ENCODE measurements at regions not wholly inside any gene's neighbourhood (a gene's known extent, or its start where the extent isn't known, plus 50 kb on each side); places are given as distances from the start of the nearest gene placed in this dataset.
"Not testable (repeated sequence)": the region's sequence is repeated elsewhere in the genome, so short reads cannot be mapped to it uniquely, and the experiment has no call there.

DNA sequence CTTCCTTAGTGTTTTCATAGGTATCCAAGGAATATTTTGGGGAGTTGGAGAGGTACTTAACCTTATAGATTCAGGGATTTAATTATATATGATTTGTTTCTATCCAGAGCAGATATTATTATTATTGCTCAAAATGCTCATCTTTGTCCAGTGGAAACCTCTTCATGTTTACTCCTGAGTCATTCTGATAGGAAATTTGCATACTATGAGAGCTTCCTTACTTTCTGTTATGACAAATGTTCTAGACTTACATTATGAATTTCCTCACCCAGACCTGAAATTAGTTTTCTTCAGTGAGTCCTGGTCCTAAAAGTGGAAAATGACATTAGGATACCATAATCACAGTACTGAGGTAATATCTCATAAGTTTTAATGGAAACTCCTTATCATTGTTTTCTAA, 57.5 kb upstream of the PLPPR5 start:
- no peaks in the 10 kb centered on the region for H3K9me3 ChIP-seq
- Mint-ChIP-seq H3K27ac (ENCODE audit: unreplicated experiment) (no peak overlapping the region), H3K4me1 (ENCODE audit: low read depth, unreplicated experiment) (no peaks in the 10 kb centered on the region), H3K36me3 (ENCODE audit: insufficient read depth, unreplicated experiment) (no peaks in the 10 kb centered on the region), H3K9me3 (ENCODE audit: unreplicated experiment) (no peaks in the 10 kb centered on the region), H3K4me3 (ENCODE audit: unreplicated experiment) (no peak overlapping the region), H3K27me3 (ENCODE audit: insufficient read depth, unreplicated experiment) (no peaks in the 10 kb centered on the region)
- BruUV-seq (replicated peaks): no TSS peak
- CTCF ChIA-PET: no interaction called here
- no peaks in the 10 kb centered on the region for H3K4me1 ChIP-seq
- H3K27me3 ChIP-seq (replicated peaks; ENCODE audit: control insufficient read depth, insufficient read depth, low read length): no peaks in the 10 kb centered on the region
- TF ChIP-seq, protein P1, sequence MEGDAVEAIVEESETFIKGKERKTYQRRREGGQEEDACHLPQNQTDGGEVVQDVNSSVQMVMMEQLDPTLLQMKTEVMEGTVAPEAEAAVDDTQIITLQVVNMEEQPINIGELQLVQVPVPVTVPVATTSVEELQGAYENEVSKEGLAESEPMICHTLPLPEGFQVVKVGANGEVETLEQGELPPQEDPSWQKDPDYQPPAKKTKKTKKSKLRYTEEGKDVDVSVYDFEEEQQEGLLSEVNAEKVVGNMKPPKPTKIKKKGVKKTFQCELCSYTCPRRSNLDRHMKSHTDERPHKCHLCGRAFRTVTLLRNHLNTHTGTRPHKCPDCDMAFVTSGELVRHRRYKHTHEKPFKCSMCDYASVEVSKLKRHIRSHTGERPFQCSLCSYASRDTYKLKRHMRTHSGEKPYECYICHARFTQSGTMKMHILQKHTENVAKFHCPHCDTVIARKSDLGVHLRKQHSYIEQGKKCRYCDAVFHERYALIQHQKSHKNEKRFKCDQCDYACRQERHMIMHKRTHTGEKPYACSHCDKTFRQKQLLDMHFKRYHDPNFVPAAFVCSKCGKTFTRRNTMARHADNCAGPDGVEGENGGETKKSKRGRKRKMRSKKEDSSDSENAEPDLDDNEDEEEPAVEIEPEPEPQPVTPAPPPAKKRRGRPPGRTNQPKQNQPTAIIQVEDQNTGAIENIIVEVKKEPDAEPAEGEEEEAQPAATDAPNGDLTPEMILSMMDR (IDR thresholded peaks at IDR 0.05; ENCODE audit: insufficient read depth in 1 of 2, low read depth in 1 of 2, low read length in 1 of 2, severe bottlenecking in 1 of 2, unreplicated experiment in 1 of 2): no peak
- H3K36me3 ChIP-seq (ENCODE audit: control insufficient read depth, insufficient read depth, low read length): no peaks in the 10 kb centered on the region
- no peak overlapping the region for H3K4me3 ChIP-seq (ENCODE audit: low read depth, low read length)
- no peak for DNase-seq
- intact Hi-C loops (cut with micrococcal nuclease; ENCODE audit: unreplicated experiment): no loop called here
- POLR2A ChIA-PET: no interaction called here

DNA sequence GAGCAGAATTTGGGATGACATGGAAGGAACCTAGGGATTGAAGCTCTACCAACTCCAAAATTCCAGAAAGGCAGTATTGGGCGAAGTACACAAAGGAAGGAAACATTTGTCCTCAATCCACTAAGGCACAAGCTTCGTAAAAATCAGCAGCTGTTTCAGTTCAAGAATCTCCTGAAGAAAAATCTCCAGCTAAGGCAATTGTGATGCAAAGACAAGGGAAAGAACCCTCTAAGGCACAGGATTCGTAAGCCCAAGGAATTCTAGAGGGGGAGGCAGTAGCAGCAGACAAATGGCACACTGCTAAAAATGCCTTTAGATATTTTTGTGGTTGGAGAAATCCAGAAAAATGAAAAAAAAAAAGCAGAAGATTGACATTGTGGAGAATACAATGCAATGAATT, 64.5 kb upstream of the PLPPR5 start:
- TF ChIP-seq, protein P1 (IDR thresholded peaks at IDR 0.05; ENCODE audit: insufficient read depth in 1 of 2, low read depth in 1 of 2, low read length in 1 of 2, severe bottlenecking in 1 of 2, unreplicated experiment in 1 of 2): no peak
- no peak overlapping the region for H3K4me3 Mint-ChIP-seq (ENCODE audit: unreplicated experiment)
- Histone ChIP-seq H3K4me1 (no peaks in the 10 kb centered on the region), H3K4me3 (ENCODE audit: low read depth, low read length) (no peak overlapping the region), H3K36me3 (ENCODE audit: control insufficient read depth, insufficient read depth, low read length) (no peaks in the 10 kb centered on the region), H3K27me3 (replicated peaks; ENCODE audit: control insufficient read depth, insufficient read depth, low read length) (no peaks in the 10 kb centered on the region), H3K9me3 (no peaks in the 10 kb centered on the region)
- no TSS peak for BruUV-seq (replicated peaks)
- CTCF ChIA-PET: no interaction called here
- no peaks in the 10 kb centered on the region for H3K4me1 Mint-ChIP-seq (ENCODE audit: low read depth, unreplicated experiment)
- H3K27ac Mint-ChIP-seq (ENCODE audit: unreplicated experiment): no peak overlapping the region
- intact Hi-C loops (cut with micrococcal nuclease; ENCODE audit: unreplicated experiment): no loop called here
- no peaks in the 10 kb centered on the region for H3K36me3 Mint-ChIP-seq (ENCODE audit: insufficient read depth, unreplicated experiment)
- no peaks in the 10 kb centered on the region for H3K9me3 Mint-ChIP-seq (ENCODE audit: unreplicated experiment)
- no peak for DNase-seq
- H3K27me3 Mint-ChIP-seq (ENCODE audit: insufficient read depth, unreplicated experiment): peaks cover 3% of the 10 kb centered on the region
- POLR2A ChIA-PET: no interaction called here

DNA sequence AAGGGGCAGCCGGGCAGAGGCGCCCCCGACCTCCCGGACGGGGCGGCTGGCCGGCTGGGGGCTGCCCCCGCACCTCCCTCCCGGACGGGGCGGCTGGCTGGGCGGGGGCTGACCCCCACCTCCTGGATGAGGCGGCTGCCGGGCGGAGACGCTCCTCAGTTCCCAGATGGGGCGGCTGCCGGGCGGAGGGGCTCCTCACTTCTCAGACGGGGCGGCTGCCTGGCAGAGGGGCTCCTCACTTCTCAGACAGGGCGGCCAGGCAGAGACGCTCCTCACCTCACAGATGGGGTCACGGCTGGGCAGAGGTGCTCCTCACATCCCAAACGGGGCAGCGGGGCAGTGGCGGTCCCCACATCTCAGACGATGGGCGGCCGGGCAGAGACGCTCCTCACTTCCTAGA, 73.9 kb upstream of the PLPPR5 start:
- H3K27me3 ChIP-seq (replicated peaks; ENCODE audit: control insufficient read depth, insufficient read depth, low read length); CTCF ChIA-PET; H3K27ac Mint-ChIP-seq (ENCODE audit: unreplicated experiment); H3K9me3 ChIP-seq; H3K36me3 ChIP-seq (ENCODE audit: control insufficient read depth, insufficient read depth, low read length); DNase-seq; BruUV-seq (replicated peaks); POLR2A ChIA-PET; H3K9me3 Mint-ChIP-seq (ENCODE audit: unreplicated experiment); H3K4me1 ChIP-seq; H3K4me3 ChIP-seq (ENCODE audit: low read depth, low read length); H3K4me1 Mint-ChIP-seq (ENCODE audit: low read depth, unreplicated experiment); intact Hi-C loops (cut with micrococcal nuclease; ENCODE audit: unreplicated experiment); H3K4me3 Mint-ChIP-seq (ENCODE audit: unreplicated experiment); H3K36me3 Mint-ChIP-seq (ENCODE audit: insufficient read depth, unreplicated experiment): not testable (repeated sequence)
- H3K27me3 Mint-ChIP-seq (ENCODE audit: insufficient read depth, unreplicated experiment): peaks cover 16% of the 10 kb centered on the region

DNA sequence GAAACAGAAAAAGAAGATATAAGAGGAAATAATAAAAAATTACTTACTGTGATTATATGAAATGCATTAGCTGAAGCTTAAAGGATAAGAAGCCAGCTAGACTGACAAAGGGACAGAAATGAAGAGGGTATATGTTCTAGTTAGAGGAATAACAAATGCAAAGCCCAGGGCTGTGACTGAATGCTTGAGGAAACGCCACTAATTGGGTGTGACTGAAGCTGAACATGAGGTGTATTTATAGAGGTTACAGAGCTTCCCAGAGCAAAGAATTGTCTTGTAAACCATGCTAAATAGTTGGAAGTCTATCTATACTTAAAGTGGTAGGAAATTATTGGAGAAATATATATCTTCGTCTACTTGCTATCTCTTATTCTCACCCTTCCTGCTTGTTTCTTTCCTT, 77.7 kb upstream of the PLPPR5 start:
- TF ChIP-seq, protein P1 (IDR thresholded peaks at IDR 0.05; ENCODE audit: insufficient read depth in 1 of 2, low read depth in 1 of 2, low read length in 1 of 2, severe bottlenecking in 1 of 2, unreplicated experiment in 1 of 2): no peak
- H3K36me3 Mint-ChIP-seq (ENCODE audit: insufficient read depth, unreplicated experiment): no peaks in the 10 kb centered on the region
- CTCF ChIA-PET: no interaction called here

More for the DNA sequence above, 77.7 kb upstream of the PLPPR5 start:
- Mint-ChIP-seq H3K27me3 (ENCODE audit: insufficient read depth, unreplicated experiment) (peaks cover 3% of the 10 kb centered on the region), H3K27ac (ENCODE audit: unreplicated experiment) (no peak overlapping the region), H3K9me3 (ENCODE audit: unreplicated experiment) (no peaks in the 10 kb centered on the region), H3K4me1 (ENCODE audit: low read depth, unreplicated experiment) (no peaks in the 10 kb centered on the region), H3K4me3 (ENCODE audit: unreplicated experiment) (no peak overlapping the region)
- BruUV-seq (replicated peaks): no TSS peak
- no peaks in the 10 kb centered on the region for H3K9me3 ChIP-seq
- H3K27me3 ChIP-seq (replicated peaks; ENCODE audit: control insufficient read depth, insufficient read depth, low read length): no peaks in the 10 kb centered on the region
- intact Hi-C loops (cut with micrococcal nuclease; ENCODE audit: unreplicated experiment): no loop called here
- POLR2A ChIA-PET: no interaction called here
- no peaks in the 10 kb centered on the region for H3K4me1 ChIP-seq
- H3K4me3 ChIP-seq (ENCODE audit: low read depth, low read length): no peak overlapping the region
- DNase-seq: no peak
- H3K36me3 ChIP-seq (ENCODE audit: control insufficient read depth, insufficient read depth, low read length): no peaks in the 10 kb centered on the region

Data from Caco-2 (cell line).